Osteocyte (in vitro differentiated cells): ENCODE measurements at regions not wholly inside any gene's neighbourhood (a gene's known extent, or its start where the extent isn't known, plus 50 kb on each side); places are given as distances from the start of the nearest gene placed in this dataset.

ENCODE experiments used
- DNase-seq: peaks from one replicate; pipeline ENCODE4 v3.0.0; 2021; ENCODE audit warnings: mixed read lengths; ENCODE audit not compliant: unreplicated experiment; ENCODE audit errors: extremely low spot score
- H3K27ac Mint-ChIP-seq: one replicate; pipeline ENCODE4 v1.8.0; 2021; ENCODE audit warnings: mild to moderate bottlenecking, mixed read lengths; ENCODE audit not compliant: unreplicated experiment
- H3K27me3 Mint-ChIP-seq: one replicate; pipeline ENCODE4 v1.8.0; 2021; ENCODE audit warnings: mixed read lengths; ENCODE audit not compliant: unreplicated experiment
- H3K36me3 Mint-ChIP-seq: one replicate; pipeline ENCODE4 v1.8.0; 2021; ENCODE audit warnings: mixed read lengths; ENCODE audit not compliant: unreplicated experiment
- H3K4me1 Mint-ChIP-seq: one replicate; pipeline ENCODE4 v1.8.0; 2021; ENCODE audit warnings: mixed read lengths; ENCODE audit not compliant: unreplicated experiment
- H3K4me3 Mint-ChIP-seq: one replicate; pipeline ENCODE4 v1.8.0; 2021; ENCODE audit warnings: mild to moderate bottlenecking, moderate library complexity, mixed read lengths; ENCODE audit not compliant: unreplicated experiment
- H3K9me3 Mint-ChIP-seq: one replicate; pipeline ENCODE4 v1.8.0; 2021; ENCODE audit warnings: mixed read lengths; ENCODE audit not compliant: unreplicated experiment
- TF ChIP-seq, protein P1 (sequence below): fragments of 200-600 bp; sonication (generic); IDR thresholded peaks from 2 replicates; pipeline ENCODE4 v1.5.0; 2021; ENCODE audit warnings: antibody characterized with exemption, mild to moderate bottlenecking, moderate library complexity

DNA sequence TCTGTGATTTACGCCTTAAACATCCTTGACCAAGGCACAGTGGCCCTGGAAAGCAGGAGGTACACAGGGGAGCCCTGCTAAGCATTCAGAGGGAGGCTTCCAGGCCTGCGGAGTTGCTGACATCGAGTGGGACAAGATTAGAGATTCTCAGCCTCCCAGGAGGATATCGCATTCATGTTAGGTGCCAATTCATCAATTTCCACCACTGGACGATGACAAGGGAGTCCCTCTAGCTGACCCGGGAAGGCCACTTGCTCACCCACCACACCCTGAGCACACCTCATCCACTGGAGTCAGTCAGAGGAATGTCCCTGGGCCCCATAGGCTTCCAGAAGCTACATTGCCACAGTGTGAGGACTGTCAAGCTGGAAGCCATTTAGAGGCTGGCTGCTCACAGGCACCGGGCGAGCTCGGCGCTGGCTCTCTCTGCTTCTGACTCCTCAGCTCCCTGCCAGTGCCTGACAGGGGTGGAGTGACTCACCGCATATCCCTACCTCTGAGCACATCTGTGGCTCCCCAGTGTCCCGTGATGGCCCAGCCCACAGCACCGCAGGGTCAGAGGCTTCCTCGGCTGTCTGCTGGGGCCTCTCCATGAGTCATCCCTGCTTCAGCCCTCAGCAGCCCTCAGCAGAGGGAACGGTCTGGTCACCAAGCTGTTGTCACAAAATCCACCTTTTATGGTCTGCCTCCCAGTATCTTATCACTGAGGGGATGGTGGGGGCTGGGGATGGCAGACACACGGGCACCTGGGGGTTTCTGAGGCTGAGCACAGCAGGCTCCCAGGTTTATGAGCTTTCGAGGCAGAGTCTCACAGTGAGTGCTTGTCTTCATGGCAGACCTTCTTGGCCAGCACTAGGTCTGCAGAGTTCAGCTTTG lies 117.5 kb downstream of the ZNF608 start:
- DNase-seq = peak; percentile 90
- H3K4me1 Mint-ChIP-seq = peaks cover 36% of the 10 kb centered on the region
- H3K27me3 Mint-ChIP-seq = no peaks in the 10 kb centered on the region
- H3K4me3 Mint-ChIP-seq = peak overlapping the region; percentile 19
- peak overlapping the region; percentile 81 for H3K27ac Mint-ChIP-seq
- no peaks in the 10 kb centered on the region for H3K9me3 Mint-ChIP-seq
- TF ChIP-seq, protein P1, sequence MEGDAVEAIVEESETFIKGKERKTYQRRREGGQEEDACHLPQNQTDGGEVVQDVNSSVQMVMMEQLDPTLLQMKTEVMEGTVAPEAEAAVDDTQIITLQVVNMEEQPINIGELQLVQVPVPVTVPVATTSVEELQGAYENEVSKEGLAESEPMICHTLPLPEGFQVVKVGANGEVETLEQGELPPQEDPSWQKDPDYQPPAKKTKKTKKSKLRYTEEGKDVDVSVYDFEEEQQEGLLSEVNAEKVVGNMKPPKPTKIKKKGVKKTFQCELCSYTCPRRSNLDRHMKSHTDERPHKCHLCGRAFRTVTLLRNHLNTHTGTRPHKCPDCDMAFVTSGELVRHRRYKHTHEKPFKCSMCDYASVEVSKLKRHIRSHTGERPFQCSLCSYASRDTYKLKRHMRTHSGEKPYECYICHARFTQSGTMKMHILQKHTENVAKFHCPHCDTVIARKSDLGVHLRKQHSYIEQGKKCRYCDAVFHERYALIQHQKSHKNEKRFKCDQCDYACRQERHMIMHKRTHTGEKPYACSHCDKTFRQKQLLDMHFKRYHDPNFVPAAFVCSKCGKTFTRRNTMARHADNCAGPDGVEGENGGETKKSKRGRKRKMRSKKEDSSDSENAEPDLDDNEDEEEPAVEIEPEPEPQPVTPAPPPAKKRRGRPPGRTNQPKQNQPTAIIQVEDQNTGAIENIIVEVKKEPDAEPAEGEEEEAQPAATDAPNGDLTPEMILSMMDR = no peak
- peaks cover 16% of the 10 kb centered on the region for H3K36me3 Mint-ChIP-seq

DNA sequence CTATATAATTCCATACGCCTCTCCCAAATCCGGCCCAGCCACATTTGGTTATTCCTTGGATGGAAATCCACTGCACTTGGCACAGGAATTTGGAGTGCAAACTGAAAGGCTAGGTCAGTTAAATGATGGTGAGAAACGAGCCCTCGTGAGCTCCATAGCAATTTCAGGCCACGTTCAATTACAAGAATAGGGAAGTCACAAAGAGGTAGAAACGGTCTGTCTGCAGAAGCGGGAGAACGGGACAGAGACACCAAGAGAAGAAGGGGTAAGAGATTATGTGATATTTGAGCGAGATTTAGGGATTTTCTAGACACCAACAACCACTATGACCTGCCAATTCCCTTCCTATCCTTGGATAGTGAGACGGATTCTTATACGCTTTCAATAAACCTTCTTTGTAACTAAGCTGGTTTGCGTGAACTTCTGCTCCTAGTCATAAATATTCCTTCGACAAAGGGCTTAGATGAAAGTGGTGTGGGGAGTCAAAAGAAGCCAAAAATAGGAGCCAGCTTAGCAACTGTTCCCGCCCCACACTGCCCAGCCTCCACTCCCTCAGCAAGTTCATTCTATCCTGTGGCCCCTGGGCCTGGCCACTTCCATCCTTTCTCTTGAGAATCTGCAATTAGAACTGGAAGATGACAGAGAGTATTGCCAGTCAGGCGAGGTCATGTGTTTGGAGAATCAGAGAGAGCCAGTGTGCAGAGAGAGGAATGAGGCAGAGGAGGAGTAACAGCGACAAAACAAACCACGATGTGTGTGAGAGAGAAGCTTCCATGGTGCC lies 118.4 kb downstream of the ZNF608 start:
- Mint-ChIP-seq H3K36me3 (peaks cover 11% of the 10 kb centered on the region), H3K27ac (peak overlapping the region; percentile 81), H3K4me3 (no peak overlapping the region), H3K9me3 (no peaks in the 10 kb centered on the region), H3K27me3 (no peaks in the 10 kb centered on the region), H3K4me1 (peaks cover 34% of the 10 kb centered on the region)
- DNase-seq = no peak
- TF ChIP-seq, protein P1 = no peak

DNA sequence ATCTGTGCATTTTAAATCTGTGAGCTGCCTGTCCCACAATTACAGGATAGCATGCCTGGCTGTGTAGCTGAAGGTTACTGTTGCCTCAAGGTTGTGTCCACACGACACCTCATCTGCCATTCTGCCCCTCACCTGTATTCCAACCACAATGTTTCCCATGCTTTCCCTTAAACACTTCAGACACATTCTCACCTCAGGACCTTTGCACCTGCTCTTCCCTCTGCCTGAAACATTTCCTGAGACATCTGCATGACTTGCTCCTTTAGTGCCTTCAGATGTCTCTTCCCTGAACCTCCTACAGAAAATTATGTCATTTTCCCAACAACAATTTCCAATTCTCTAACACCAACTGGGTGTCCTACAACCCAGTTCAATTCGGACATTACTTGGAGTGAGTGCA lies 120.4 kb downstream of the ZNF608 start:
- H3K4me3 Mint-ChIP-seq = no peak overlapping the region
- TF ChIP-seq, protein P1 = no peak
- H3K27ac Mint-ChIP-seq = no peak overlapping the region
- no peak for DNase-seq
- no peaks in the 10 kb centered on the region for H3K27me3 Mint-ChIP-seq
- peaks cover 26% of the 10 kb centered on the region for H3K4me1 Mint-ChIP-seq
- H3K9me3 Mint-ChIP-seq = no peaks in the 10 kb centered on the region
- H3K36me3 Mint-ChIP-seq = no peaks in the 10 kb centered on the region

DNA sequence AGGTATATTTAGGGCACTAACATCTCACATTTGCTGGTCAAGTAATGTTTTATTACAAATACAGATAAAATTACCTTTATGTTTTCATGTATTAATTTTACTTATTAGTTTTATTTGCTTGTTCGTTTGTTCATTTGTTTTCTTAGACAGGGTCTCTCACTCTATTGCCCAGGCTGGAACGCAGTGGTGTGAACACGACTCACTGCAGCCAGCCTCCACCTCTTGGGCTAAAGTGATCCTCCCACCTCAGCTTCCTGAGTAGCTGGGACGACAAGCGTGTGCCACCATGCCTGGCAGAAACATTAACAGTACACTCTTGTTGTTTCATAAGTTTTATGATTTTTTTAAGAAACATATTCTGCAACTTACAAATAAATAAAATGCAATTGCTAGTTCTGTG lies 123.2 kb downstream of the ZNF608 start:
- TF ChIP-seq, protein P1 = no peak
- H3K4me3 Mint-ChIP-seq = no peak overlapping the region
- peaks cover 3% of the 10 kb centered on the region for H3K36me3 Mint-ChIP-seq
- H3K9me3 Mint-ChIP-seq = no peaks in the 10 kb centered on the region
- H3K4me1 Mint-ChIP-seq = peaks cover 2% of the 10 kb centered on the region
- no peaks in the 10 kb centered on the region for H3K27me3 Mint-ChIP-seq
- no peak overlapping the region for H3K27ac Mint-ChIP-seq
- no peak for DNase-seq

DNA sequence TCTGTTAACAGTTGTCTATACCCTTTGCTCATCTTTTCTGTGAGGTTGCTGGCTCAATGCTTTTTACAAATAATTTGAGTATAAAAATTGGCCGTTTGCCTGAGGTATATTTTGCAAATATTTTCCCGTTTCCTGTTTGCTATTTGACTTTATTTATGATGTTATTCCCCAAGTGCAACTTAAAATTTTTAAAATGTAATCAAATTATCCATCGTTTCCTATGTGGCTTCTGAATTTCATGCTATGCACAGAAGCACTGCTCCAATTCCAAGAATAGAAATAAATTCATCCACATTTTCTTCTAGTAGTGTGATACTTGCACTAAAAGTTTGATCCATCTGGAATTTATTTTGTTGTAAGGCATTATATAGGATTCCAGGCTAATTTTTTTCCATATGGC lies 123.6 kb downstream of the ZNF608 start:
- TF ChIP-seq, protein P1 = no peak
- no peak for DNase-seq
- peaks cover 3% of the 10 kb centered on the region for H3K36me3 Mint-ChIP-seq
- no peaks in the 10 kb centered on the region for H3K27me3 Mint-ChIP-seq
- no peak overlapping the region for H3K27ac Mint-ChIP-seq
- H3K9me3 Mint-ChIP-seq = no peaks in the 10 kb centered on the region
- H3K4me3 Mint-ChIP-seq = no peak overlapping the region
- H3K4me1 Mint-ChIP-seq = no peaks in the 10 kb centered on the region
